ENCODE measurements at regions not wholly inside any gene's neighbourhood (a gene's known extent, or its start where the extent isn't known, plus 50 kb on each side); places are given as distances from the start of the nearest gene placed in this dataset.

DNA sequence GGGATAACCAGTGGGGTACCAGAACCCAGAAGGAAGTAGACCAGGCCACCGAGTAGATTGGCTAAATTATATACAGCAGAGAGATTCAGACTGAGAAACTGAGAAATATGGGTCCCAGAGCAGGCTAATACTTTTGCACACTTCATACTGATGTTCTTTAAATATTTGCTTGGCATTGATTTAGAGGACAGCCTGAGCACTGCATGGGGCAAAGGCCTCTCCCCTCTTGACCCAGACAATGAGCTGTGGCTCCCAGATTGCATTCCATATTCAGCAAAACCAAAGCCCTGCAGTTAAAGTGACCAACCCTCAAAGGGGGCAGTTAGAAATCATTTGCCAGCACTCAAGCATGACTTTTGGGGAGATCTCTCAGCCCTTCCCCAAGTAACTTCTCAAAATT, 279.2 kb downstream of the SUDS3 start:
- intact Hi-C loops (cut with DNase I): no loop called here
- no peaks in the 10 kb centered on the region for H3K9me3 ChIP-seq
- no peak for DNase-seq
- H3K4me3 ChIP-seq: no peak overlapping the region
- no peak overlapping the region for H3K27ac ChIP-seq
- no peaks in the 10 kb centered on the region for H3K4me1 ChIP-seq (ENCODE audit: insufficient read depth)
- H3K36me3 ChIP-seq: no peaks in the 10 kb centered on the region
- WGBS, 3 donors: 33 to 63% (median 50%) methylated on average over 1 of the region's 1 CpG
- TF ChIP-seq, protein P1, sequence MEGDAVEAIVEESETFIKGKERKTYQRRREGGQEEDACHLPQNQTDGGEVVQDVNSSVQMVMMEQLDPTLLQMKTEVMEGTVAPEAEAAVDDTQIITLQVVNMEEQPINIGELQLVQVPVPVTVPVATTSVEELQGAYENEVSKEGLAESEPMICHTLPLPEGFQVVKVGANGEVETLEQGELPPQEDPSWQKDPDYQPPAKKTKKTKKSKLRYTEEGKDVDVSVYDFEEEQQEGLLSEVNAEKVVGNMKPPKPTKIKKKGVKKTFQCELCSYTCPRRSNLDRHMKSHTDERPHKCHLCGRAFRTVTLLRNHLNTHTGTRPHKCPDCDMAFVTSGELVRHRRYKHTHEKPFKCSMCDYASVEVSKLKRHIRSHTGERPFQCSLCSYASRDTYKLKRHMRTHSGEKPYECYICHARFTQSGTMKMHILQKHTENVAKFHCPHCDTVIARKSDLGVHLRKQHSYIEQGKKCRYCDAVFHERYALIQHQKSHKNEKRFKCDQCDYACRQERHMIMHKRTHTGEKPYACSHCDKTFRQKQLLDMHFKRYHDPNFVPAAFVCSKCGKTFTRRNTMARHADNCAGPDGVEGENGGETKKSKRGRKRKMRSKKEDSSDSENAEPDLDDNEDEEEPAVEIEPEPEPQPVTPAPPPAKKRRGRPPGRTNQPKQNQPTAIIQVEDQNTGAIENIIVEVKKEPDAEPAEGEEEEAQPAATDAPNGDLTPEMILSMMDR (IDR thresholded peaks at IDR 0.05): no peak
- TF ChIP-seq POLR2A (IDR thresholded peaks at IDR 0.05) (no peak), EP300 (IDR thresholded peaks at IDR 0.05) (no peak)
- no peaks in the 10 kb centered on the region for H3K27me3 ChIP-seq

DNA sequence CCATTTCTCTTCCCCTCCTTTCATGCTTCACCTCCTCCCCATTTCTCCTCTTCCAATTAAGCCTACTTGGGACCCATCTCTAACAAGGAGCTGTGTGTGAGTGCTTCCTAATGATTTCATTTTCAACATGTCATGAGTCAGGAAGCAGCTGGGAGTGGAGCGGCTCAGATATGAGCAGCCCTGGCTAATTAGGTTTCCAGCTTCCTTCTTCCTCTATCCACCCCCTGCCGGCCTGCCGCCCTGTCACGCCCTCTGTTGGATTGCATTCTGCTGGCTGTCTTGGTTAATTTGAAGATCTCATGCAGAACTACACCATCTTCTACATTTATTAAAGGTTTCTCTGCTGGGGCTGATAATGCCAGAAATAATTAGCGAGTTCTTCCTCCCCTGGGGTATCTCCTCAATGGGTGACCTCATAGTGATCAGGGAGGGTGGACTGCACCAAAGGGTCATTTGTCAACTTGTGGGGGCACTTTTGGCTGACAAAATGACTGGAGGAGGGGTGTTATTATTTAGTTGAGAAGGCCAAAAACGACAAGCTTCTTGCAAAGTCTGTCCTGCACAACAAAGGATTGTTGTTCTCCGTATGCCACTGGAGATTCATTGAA, 300.9 kb upstream of the SRRM4 start:
- no peaks in the 10 kb centered on the region for H3K27me3 ChIP-seq
- H3K36me3 ChIP-seq: no peaks in the 10 kb centered on the region
- intact Hi-C loops (cut with DNase I): no loop called here
- no peaks in the 10 kb centered on the region for H3K9me3 ChIP-seq
- DNase-seq: no peak
- H3K4me1 ChIP-seq (ENCODE audit: insufficient read depth): no peaks in the 10 kb centered on the region
- no peak overlapping the region for H3K27ac ChIP-seq
- WGBS, 3 donors: 9 to 15% (median 12%) methylated on average over 7 of the region's 7 CpGs
- H3K4me3 ChIP-seq: no peak overlapping the region
- no peak for TF ChIP-seq EP300 (IDR thresholded peaks at IDR 0.05)
- TF ChIP-seq, protein P1 (IDR thresholded peaks at IDR 0.05): no peak
- TF ChIP-seq POLR2A (IDR thresholded peaks at IDR 0.05): no peak

DNA sequence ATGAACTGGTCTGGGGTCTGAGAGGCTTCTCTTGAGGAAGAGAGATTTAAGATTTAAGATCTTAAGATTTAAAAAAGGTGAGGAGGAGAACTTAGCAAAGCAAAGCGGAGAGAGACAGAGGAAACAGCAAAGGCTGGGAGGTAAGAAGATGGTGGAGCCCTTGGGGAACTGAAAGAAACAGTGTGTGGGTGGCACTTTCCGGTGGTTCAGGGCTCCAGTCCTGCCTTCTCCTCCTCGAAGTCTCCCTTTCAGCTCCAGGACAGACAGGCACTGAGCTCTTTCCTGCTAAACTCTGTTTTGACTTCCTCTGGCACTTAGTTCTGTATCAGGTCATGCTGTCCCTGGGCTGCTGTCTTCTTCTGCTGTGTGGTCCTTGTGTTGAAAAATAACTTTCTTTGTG, 298.7 kb upstream of the SRRM4 start:
- Histone ChIP-seq H3K9me3 (no peaks in the 10 kb centered on the region), H3K4me1 (ENCODE audit: insufficient read depth) (no peaks in the 10 kb centered on the region), H3K4me3 (no peak overlapping the region), H3K36me3 (no peaks in the 10 kb centered on the region), H3K27me3 (no peaks in the 10 kb centered on the region), H3K27ac (no peak overlapping the region)
- intact Hi-C loops (cut with DNase I): no loop called here
- no peak for DNase-seq
- WGBS, 3 donors: 29 to 55% (median 40%) methylated on average over 3 of the region's 3 CpGs
- TF ChIP-seq, protein P1 (IDR thresholded peaks at IDR 0.05): no peak
- TF ChIP-seq POLR2A (IDR thresholded peaks at IDR 0.05) (no peak), EP300 (IDR thresholded peaks at IDR 0.05) (no peak)

DNA sequence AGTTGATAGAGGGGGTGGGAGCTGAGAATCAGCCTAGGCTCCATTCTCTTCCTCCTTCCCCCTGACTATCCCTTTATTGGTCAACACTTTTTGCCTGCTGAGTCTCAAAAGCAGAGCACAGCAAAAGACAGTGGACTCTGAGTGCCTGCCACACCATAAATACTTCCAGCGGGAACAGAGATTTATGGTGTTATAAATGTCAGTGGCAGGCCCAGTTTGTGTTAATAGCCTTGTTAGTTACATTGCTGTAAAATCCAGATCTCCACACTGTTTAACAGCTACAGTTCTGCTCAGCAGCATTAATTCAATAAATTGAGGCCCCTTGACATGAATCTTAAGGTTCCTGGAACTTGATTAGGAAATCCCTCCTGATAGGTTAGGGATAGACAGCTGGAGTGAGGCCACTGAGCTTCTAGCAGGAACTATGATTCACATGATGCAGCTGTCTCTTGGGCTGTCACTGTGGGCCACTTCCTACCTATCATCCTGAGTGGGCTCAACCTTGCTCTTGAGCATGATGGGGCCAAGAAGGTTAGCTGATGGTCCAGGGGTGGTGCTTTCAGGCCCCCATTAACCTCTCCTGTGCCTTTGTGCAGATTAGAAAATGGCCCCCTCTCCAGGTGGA, 295.2 kb upstream of the SRRM4 start:
- Histone ChIP-seq H3K4me1 (ENCODE audit: insufficient read depth) (no peaks in the 10 kb centered on the region), H3K36me3 (no peaks in the 10 kb centered on the region), H3K27me3 (no peaks in the 10 kb centered on the region), H3K4me3 (no peak overlapping the region), H3K9me3 (no peaks in the 10 kb centered on the region), H3K27ac (no peak overlapping the region)
- DNase-seq: no peak
- intact Hi-C loops (cut with DNase I): no loop called here
- WGBS, 3 donors: 18 to 28% (median 20%) methylated on average over 1 of the region's 1 CpG
- TF ChIP-seq EP300 (IDR thresholded peaks at IDR 0.05): no peak
- TF ChIP-seq, protein P1 (IDR thresholded peaks at IDR 0.05): no peak
- no peak for TF ChIP-seq POLR2A (IDR thresholded peaks at IDR 0.05)
